ENCODE measurements at regions not wholly inside any gene's neighbourhood (a gene's known extent, or its start where the extent isn't known, plus 50 kb on each side); places are given as distances from the start of the nearest gene placed in this dataset.

DNA sequence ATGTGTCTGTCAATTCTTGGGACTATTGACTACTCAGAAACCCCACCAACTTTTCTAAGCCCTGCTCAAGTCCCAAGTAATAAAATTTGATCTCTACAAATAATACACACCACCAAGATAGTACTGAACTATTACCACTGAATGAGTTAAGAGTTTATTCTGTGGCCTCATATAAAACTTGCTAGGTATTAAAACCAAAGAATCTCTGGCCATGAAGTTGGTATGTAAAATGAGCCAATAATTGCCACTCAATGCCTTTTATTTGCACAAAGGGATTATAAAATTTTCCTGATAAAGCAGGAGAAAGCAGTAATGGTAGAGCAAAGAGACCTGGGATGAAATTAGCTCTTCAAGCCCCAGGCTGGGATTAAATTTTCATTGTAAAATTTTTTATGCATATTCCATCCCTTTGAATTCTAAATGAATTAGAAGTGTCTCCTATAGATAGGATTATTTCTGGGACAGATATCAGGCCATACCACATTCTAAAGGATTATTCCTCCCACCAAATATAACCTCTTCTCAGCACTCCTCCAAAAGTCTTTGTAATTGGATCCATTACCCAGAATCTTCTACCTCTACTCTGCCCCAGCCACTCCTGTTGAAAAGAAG lies 450.5 kb upstream of the ACVR2A start:
- no peak for DNase-seq

DNA sequence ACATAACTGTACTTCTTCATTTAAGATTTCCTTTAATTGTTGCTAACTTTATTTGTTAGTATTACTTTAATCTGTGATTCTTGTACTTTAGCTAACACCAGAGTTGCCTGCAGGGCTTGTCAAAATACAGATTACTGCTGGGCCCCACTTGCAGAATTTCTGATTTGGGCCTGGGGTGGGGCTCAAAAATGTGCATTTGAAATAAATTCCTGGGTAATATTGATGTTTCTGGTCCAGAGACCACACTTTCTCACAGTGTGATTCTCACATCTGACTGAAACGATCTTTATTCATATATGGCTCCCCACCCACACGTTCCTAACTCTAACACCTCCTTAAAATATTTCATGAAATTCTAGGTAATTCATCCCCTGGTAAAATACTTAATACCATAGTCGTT lies 452.6 kb upstream of the ACVR2A start:
- DNase-seq, result no peak

DNA sequence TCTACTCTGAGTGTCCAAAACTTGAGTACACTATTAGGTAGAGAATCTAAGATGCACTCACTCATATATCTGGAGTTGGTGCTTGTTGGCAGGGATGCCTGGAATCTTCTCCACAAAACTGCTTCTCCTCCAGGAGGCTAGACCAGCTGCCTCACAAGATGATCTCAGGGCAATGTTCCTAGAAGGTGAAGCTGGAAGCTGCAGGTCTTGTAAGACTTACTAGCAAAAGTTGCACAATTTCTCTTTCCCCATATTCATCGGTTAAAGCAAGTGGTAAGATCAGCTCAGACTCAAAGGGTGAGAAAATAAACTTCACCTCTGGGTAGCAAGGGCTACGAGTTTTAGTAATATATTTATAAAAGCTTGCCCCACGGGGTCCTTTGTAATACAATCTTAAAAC lies 454.4 kb upstream of the ACVR2A start:
- no peak for DNase-seq

DNA sequence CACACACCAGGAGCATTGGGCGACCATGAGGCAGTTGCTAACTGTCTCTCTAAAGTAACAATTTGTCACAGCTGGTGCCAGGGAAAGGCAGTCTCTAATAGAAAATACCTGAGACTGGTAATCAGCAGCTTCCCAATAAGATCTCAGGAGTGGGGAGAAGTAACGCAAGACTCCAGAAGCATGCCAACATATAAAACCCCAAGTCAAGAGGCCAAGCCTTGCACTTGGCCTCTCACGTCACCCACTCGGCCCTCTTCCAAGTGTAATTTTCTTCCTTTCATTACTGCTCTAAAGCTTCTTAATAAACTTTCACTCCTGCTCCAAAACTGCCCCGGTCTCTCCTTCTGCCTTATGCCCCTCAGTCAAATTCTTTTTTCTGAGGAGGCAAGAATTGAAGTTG lies 455.6 kb upstream of the ACVR2A start:
- DNase-seq, result no peak

DNA sequence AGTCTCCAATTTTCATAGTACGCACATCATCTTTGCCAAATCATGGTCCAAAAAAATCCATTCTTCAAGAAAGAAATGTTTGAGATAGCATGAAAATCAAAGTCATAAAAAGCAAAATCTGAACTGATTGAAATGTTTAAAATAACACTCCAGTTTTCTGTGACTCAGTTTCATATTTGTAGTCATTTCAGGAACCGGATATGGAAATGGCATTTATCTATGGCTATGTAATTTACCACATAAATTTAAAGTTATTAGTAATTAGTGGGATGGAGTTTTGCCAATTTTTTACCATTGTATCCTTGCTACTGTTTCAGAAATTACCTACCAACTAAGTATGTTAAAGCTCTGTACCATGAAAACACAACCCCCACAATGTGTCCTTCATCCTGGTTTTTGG lies 456.6 kb upstream of the ACVR2A start:
- no peak for DNase-seq

DNA sequence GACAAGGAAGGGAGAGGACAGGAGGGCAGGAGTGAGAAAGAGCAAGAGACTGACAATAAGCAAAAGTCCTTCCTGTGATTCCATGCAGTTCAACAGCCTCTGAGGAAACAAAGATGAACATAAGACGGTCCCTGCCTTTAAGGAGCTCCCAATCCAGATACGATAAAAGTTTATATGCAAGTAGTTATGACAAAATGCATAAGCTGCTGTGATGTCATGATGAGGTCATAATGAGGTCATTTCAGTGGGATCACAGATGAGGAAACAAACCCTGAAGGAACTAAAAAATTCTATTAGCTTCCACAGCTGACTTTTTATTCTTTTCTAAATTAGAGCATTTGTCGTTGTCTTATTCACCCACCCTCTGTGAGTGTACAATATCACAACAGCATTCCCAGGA lies 458.5 kb upstream of the ACVR2A start:
- no peak for DNase-seq

DNA sequence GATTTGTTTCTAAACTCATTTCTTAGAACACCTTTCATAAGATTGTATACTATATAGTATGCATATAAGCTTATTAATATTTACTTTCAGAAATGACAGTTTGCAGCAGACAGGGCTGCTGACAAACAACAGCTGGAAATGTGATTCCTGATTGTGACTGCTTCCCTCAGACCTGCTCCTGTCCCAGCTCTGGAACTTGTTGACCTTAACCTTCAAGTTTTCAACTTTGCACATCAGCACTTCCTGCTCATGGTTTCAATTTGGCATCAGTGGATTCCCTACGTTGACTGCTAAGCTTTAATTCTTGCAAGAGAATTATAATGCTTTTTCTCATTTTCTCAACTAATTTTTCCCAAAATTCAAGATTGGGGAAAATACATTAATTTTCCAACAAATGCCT lies 459.2 kb upstream of the ACVR2A start:
- no peak for DNase-seq

DNA sequence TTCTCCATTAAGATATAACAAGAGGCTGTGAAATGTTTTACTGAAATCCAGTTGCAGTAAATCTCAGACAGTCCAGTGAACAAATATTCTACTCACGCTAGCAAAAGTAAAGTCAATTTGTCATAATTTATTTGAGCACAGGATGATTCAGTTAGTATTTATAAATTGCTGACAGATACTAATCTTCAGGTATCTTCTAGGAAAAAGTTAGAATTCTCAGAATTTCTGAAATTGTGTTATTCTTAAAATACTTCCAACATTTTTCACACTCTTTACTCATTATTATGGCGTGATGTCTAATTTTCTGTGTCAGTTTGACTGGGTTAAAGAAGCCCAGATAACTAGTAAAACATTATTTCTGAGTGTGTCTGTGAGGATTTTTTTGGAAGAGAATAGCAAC lies 460.2 kb upstream of the ACVR2A start:
- no peak for DNase-seq

DNA sequence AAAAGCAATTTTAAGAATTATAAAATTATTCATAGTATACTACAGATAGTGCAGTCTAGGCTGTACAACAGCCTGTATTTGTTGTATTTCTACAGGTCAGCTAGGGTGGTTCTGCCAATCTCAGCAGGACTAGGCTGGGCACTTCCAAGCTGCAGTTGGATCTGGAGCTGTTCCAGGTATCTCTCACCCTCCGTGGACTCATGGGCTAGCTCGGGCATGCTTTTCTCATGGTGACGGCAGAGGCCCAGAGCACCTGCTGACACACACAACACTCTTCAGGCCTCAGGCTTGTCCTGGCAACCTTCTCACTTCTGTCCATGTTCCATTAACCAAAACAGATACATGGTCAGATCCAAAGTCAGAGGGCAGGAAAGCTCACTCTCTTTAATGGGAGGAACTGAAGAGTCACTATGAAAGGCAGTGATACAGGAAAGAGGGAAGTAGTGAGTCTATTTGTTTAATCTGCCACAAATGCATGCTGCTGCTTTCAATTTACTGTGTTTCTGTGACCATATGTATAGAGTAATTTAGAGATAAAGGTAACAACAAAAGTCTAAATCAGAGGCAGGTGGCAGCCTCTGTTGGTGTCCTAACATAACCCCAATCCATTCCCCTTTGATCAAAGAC lies 462.4 kb upstream of the ACVR2A start:
- DNase-seq, result no peak

DNA sequence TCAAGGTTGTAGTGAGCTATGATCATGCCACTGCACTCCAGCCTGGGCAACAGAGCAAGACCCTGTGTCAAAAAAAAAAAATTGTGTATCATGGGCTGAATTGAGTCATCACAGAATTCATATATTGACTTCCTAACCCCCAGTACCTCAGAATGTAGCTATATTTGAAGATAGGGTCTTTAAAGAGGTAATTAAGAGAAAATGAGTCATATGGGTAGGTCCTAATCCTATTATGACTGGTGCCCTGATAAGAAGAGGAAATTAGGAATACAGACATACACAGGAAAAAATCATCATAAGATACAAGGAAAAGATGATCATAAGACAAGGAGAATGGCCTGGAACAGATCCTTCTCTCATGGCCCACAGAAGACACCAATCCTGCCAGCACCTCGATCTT lies 466.4 kb upstream of the ACVR2A start:
- no peak for DNase-seq

DNA sequence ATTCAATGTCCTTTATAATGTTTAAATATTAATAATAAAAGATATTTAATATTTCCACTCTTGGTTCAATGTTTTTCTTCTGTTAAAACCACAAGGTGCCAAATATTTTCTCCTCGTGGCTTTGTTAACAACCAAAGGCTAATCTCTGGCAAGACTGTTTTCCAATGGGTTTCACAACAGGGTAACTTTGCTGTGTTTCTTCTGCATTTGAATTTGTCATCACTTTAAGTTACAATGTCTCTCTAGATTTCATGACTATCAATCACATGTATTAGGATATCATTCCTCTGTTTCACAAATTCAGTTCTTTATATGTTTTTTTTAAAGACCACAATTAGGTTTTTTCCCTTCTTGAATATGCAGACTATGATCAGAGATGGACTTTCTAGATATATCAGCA lies 469.8 kb upstream of the ACVR2A start:
- no peak for DNase-seq

DNA sequence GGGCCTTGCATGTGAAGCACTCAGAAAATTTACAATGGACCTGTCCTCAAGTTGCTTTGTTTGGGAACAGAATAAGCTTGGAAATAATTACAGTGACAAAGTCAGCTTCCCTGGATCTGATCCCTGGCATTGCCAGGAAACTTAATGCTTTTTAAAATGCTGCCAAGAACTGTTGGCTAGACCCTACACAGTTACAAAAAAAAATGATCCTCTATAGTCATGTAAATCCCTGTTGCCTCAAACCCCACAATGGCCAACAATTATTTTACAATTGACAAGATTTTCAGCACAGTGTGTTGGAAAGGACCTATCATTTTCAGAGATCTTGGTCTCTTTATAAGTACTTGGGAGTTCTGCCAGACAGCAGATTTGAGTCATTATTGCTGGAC lies 470.4 kb upstream of the ACVR2A start:
- peak; percentile 3 for DNase-seq

DNA sequence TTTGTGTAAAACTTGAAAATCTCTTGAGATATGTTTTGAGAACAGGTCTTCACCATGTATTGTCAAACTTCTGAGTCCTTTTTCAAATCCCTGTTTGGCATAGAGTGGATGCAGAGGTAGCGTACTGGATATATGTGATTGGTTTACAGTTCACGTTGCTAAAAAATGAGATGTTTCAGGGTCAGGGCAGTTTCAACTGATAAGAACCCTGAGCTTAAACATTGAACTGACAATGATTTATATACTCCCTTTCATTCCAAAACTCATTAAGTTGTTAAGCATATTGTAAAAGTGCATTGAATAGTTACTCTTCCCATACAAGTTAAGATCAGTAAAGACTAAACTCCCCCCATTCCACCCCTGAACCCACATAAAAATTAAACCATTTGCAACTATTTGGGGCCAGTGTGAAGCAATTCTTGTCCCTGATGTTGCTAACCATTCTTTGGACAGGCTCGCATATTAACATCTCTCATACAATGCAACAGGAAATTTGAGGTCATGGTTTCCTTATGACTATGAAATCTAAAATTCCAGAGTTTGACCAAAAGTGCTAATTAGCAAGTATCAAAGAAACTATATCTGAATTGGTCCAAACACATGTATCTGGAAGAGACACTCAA lies 470.9 kb upstream of the ACVR2A start:
- peak; percentile 27 for DNase-seq

DNA sequence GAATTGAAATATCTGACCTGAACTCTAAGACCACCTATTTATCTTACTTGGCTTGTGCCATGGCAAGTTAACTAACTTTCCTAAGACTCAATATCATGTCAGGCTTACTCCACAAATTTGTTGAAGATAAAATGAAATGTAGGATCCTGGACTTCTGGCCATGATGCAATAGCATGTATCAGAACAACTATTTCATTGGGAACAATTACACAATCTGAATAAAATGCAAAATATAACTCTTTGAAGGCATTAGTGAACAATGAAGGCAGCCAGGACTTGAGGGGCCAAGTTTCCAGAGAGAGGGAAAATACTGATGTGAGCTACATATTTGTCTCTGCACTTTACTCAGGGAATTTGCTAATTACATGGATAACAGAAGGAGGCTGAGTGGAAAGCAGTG lies 476.5 kb upstream of the ACVR2A start:
- DNase-seq, result peak; percentile 5

DNA sequence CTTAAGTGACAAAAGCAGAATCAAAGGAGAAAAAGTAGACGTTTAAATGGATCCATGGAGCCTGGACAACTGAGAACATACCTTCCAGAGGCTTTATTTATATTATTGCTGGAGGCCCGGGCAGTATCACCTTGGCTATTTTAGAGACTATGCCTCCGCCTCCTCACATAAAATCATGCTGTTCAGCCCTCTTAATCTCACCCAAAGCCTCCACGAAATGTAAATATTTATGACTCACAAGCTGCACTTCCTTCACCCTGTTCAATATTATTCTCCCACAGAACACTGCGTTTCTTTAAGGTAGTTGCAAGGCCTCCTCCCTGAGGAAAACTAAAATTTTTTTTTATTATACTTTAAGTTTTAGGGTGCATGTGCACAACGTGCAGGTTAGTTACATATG lies 478.6 kb upstream of the ACVR2A start:
- DNase-seq, result no peak

DNA sequence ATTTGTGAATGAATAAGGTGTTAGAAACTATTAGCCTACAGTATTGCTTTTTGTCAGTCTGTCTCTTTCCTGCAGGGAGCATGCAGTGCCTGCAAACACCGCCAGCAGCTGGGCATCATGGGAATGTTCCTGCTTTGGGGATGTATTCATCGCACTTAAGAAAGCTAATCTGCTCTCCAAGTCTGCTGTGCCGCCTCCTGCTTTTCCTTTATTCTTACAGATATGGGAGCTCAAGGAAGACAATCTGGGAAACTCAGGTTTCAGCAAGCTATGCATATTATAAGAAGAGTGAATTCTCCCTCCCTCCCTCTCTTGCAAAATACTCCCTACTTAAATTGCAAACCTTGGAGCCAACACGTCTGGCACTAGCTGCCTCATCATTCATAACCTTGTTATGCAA lies 479.2 kb upstream of the ACVR2A start:
- DNase-seq, result no peak

DNA sequence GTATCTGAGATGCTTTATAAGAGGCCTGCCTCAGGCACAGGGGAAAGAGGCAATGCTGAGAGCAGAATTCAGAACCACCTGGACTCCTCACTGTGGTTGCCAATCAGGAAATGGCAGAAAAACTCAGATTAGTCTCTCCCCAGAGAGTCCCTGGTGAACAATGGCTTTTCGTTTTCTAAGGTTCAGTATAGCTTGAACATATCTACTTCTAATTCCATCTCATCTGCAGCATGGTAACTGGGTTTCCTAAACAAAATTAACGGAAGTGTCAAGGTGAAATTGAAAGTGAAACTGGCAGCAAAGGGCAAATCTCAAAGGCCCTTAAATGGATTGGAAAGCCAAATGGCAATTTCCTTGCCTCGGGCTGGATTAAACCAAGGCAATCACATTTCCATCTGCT lies 480.2 kb upstream of the ACVR2A start:
- no peak for DNase-seq

DNA sequence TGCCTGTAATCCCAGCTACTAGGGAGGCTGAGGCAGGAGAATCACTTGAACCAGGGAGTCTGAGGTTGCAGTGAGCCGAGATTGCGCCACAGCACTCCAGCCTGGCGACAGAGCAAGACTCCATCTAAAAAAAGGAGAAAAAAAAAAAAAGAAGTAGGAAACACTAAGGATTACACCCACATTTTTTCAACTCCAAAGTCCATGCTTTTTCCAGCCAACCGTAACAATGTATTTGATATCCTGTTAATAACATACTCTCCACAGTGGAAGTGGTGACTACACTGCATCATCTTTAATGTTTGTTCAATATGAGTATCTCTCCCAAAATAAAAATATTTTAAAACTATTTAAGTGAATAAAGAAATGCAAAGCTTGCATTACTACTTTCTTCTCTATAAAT lies 481.6 kb upstream of the ACVR2A start:
- DNase-seq, result no peak

DNA sequence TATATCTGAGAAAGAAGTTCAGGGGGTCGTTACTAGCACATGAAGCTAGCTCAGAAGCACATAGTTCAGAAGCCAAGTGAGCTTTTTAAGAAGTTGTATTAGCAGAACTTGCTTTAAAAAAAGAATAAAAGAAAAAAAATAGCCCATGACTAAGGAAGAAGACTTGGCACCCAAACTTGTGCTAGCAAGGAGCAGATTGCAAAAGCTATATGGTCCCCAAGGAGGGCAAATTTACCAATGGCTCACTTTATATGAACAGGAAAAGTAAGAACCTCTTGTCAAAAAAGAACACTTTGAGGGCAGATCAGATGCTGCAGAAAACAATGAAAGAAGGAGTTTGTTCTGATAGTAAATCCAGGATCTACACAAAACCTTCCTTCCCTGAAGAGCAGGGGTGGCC lies 486.5 kb upstream of the ACVR2A start:
- no peak for DNase-seq

DNA sequence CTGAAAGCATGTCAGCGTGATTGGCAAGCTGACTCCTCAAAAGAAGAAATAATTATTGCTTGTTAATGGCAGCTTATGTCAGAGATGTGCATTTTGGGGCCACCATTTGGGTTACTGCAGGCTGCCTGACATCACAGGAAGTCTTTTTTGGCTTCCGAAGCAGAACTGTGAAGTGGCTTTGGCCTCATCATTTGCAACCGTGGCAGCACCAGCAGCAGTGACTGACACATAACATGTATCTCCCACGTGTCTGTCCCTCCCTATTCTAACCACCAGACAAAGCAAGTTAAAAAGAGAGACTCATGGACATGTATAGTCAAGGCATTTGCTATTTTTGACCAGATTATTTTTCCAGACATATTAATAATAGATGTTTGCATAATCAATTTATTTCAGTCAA lies 488.7 kb upstream of the ACVR2A start:
- no peak for DNase-seq

DNA sequence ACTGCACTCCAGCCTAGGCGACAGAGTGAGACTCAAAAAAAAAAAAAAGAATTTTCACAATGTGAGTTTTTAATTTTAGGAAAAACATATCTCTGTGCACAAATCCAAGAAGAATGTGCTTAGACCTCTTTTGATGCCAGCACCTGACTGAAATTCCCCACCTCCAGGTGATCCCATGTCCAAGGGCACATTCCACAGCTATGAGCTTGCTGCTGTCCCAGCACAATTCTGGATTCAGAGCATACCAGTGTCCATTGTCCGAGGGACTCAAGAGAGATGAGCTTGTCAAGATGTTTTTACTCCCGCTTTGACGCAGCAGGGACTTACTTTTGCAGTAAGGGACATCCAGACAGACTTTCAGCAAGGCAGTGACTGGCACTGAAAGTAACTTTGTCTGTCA lies 489.1 kb upstream of the ACVR2A start:
- no peak for DNase-seq

DNA sequence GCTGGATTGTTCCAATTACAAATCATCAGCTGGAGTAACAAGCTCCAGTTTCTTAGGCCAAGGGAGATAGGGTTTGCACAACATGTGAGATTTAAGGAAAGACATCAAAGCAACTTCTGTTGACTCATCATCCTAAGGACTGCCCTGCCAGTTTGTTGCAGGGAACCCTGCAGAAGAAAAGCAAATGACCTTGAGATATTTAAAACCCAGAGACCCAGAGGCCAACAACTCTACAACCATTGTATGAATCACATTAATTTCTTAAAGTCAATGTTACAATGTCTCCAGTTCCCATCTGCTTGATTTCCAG lies 491.8 kb upstream of the ACVR2A start:
- no peak for DNase-seq

DNA sequence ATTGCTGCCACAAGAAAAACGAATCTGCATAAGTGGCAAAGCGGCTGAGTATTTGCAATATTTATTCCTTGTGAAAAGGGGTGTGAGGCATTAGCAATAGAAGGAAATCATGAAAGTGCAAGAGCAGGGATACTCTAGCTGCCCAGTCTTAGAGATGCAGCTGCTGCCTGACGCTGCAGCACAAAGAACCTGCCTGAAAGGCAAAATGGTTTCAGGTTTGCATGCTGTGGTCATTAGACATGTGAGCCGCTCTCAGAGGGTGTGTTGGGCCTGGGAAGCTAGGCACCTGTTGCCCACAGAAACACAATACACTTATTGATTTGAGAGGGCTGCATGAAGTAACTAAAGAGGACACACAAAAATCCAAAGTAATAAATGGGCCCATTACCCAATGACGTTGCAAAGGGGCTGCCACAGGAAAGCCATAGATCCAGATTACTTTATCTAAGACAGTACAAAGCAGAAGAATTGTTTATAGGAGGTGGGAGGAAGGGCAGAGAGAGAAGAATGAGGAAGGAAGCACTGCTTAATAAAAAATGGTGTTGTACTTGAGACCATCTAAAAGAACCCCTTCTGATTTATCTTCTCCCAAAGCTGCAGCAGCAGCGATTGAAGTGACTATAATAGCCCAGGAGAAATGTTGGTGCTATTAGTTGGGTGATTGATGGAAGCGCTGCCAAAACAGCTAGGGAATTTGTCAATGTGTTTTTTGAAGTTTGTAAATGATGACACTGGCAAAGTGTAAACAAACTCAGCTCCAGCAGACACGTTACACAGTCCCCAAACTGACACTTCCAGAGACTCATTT lies 492.4 kb upstream of the ACVR2A start:
- DNase-seq, result no peak

DNA sequence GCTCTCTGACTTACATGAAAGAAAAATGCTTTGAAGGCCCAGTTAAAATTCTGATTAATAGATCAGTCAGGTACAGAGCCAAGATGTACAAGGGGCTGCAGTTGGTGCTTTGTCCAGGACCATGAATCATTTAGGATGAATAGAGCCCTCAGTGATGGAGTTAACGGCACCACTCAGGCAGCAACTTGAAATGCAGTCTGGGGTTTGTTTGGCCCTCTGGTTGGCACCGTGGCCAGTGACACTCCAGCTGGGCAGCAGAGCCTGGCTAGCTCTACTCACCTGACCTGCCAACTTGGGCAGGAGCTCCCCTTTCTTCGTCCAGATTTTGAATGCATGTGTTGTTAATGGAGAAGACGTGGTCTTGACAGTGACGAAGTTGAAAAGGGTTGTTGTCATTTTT lies 493.0 kb upstream of the ACVR2A start:
- DNase-seq, result no peak
